ENCODE measurements at regions not wholly inside any gene's neighbourhood (a gene's known extent, or its start where the extent isn't known, plus 50 kb on each side); places are given as distances from the start of the nearest gene placed in this dataset.
"Not testable (repeated sequence)": the region's sequence is repeated elsewhere in the genome, so short reads cannot be mapped to it uniquely, and the experiment has no call there.

DNA sequence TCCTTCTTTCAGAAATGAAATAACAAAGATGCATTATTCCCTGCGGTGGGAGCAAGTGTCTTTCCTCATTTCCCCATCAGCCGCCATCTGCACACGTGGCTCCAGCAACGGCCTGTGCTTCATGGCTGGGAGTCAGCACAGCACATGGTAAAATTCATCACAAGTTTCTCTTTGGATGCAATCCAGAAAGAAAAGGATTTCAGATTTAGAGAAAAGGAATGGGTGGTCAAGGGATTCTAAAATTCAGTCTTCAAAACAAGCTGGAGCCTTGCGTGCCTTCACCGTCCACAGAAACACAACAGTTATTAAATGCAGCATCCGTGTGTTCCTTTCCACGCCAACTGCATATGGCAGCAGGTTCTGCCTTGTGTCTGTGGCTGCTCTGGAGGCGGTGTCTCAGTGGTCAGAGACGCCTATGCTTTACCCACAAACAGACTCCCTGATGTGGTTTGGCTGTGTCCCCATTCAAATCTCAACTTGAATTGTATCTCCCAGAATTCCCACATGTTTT lies 107.6 kb downstream of the THBS2 start:
- FAIRE-seq = no peak
- DNase-seq (ENCODE audit: extremely low spot score, insufficient read length, low read depth) = no peak

DNA sequence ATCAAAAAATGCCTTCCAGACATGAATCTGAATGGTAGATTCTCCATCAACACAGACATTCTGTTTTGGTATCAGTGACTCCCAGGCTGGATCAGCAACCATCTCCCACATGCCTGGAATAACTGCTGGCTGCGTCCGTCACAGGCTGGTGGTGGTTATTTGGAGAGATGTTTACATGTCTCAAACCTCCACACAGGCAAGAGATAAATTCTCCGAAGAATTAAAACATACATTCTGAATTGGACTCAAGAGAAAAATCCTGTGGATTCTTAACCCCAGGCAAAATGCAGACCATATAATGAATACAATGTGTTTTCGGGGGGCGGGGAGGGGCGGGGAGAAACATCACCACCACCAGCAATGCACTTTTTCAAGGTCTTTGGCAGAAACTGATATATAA lies 108.2 kb downstream of the THBS2 start:
- FAIRE-seq (no peak), DNase-seq (ENCODE audit: extremely low spot score, insufficient read length, low read depth) (no peak)

DNA sequence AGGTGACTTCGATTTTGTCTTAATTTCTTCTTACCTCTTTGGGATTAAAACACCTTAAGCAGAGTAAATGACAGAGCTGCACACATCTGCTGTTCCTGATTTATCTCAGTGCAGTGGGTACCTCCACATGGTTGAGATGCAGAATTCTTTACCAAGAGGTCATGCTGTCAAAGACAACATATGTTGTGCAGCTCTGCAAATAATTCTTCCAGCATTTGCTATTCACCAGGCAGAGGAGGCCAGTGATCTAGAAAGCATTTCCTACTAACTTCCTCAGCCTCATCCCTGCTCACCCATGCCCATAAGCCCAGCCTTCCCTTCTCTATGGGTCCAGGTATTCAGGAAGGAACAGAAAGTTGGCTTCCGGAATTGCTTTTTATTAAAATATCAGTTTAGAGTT lies 109.3 kb downstream of the THBS2 start:
- no peak for DNase-seq (ENCODE audit: extremely low spot score, insufficient read length, low read depth)
- no peak for FAIRE-seq

DNA sequence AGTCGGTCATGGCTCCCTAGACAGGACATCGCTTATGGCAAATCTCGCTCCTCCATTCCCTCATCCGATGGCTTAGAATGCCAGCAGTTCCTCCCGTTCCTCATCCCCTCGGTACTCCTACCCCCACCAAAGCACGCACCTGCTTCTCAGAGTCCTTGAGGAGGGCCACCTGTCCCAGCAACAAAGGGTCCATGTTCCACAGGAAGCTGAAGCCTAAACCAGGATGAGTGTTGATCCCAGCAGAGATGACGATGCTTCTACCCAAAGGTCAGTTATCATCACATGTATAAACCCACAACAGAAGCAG lies 111.2 kb downstream of the THBS2 start:
- FAIRE-seq (no peak), DNase-seq (ENCODE audit: extremely low spot score, insufficient read length, low read depth) (no peak)

DNA sequence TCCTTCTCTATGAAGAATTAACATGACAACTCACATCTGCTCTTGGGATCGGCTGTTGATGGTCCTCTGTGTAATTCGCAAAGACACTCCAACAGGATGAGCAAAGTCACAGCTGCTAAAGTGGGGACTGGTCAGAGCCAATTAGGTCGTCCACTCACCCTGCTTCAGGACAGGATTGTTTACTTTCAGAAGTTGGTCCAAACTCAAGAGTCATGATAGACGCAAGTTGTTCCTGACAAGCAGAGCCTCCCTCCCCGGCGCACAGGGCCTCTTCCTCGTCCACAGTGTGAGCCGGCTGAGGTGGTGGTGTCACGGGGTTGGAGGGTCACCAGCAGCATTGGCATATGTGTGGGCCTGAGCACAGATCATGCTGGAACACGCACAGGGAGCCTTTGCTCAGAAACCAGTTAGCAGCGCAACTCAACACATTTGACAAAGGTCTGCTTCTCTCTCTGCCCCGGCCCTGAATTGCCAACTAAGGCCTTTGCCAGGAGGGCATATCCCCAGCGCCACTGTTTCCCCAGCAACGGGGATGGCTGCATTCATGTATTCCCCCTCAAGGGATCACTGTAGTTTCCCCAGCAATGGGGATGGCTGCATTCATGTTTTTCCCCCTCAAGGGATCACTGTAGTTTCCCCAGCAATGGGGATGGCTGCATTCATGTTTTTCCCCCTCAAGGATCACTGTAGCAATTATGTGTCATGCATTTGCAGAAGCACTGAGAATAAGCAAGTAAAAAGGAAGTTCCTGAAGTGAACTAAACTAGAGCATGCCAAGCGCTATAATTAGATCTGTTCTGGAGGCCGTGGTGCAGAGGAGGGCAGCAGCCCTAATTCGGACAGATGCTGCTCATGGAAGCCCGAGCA lies 111.7 kb downstream of the THBS2 start:
- DNase-seq (ENCODE audit: extremely low spot score, insufficient read length, low read depth) = no peak

DNA sequence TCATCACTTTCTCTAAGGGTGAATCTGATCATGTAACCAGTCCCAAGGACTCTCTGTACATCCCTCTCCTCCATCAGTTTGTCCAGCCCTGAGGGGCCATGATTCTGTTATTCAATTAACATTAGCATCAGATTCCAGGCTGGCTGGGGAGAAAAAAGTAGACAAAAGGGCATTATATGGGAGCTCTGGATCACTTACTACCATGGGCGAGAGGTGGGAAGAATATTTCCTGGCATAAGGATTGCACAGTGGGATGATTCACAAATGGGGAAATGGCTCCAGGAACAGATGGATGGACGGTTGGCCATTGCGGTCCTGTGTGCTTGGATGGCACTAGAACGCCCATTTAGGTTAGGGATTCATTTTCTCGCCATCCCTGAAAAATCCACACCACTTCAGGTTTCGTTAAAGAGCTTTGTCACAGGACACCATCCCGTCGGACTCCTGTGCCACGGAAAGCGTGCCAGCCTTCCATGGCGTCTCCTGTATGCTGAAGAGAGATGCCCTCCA lies 112.6 kb downstream of the THBS2 start:
- FAIRE-seq (no peak), DNase-seq (ENCODE audit: extremely low spot score, insufficient read length, low read depth) (no peak)

More for the DNA sequence above, 111.7 kb downstream of the THBS2 start:
- no peak for FAIRE-seq

DNA sequence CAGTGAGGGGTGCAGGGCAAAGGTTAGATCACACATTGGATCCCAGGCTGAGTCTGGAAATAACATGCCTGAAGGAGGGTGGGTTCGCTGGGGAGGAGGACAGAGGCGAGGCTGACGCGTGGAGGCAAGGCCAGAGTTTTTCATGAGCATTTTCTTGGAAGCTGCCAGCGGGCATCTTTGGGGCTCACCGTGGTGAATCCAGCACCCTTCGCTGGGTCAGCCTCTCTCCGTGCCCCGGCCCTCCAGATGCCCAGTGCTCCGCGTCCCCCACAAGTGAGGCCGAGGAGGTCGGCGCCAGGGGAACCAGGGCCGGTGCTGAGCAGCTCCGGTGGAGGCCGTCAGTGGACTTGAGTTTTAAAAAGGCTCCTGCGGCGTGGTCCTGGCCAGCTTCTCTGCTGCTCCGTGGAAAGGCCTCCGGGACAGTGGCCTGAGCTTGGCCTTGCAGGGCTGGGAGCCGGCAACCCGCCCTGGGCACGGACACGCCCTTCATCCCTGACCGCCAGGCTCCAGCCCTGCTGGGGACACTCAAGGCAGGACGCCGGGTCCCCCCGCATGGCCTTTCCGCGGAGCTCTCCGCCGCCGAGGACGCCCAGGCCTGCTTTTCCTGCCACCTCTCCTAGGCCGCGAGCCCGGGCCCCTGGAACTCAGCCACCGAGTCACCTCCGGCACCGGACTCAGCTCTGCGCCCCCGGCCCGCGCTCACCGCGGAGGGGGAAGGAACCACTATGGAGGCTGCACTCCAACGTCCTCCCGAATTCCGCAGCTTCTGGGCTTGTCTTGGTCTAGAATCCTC lies 114.3 kb downstream of the THBS2 start:
- no peak for FAIRE-seq
- no peak for DNase-seq (ENCODE audit: extremely low spot score, insufficient read length, low read depth)

DNA sequence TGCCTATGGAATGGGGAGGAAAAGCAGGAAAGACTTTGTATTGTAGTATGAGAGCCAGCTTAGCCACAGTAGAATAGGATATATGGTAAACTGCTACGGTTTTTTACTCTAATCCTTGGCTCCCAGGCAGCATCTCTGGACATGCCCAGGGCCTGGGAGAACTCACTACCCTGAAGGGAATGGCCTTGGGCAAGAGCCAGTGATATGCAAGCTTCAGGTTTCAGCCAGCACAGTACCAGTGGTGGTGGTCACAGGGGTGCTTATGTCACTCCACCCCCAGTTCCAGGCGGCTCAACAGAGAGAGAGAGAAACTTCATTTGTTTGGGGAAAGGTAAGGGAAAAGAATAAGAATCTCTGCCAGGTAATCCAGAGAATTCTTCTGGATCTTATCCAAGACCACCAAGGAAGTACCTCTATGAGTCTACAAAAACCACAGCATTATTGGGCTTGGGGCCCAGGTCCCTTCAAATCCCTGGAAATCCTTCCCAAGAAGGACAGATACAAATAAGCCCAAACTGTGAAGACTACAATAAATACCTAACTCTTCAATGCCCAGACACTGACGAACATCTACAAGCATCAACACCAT lies 121.2 kb downstream of the THBS2 start:
- DNase-seq (ENCODE audit: extremely low spot score, insufficient read length, low read depth) (no peak), FAIRE-seq (no peak)

DNA sequence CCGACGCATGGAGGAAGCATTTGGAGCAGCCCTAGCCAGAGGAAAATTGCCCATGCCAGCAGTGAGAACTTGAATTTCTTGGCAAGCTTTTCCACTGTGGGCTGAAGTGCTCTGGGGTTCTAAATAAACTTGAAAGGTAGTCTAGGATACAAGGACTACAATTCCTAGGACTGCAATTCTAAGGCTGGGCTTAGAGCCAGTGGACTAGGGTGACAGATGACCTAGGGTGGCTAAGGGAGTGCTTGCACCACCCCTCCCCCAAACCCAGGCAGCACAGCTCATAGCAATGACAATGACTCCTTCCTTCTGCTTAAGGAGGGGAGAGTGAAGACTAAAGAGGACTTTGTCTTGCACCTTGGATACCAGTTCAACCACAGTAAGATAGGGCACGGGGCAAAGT lies 122.3 kb downstream of the THBS2 start:
- FAIRE-seq (no peak), DNase-seq (ENCODE audit: extremely low spot score, insufficient read length, low read depth) (no peak)

DNA sequence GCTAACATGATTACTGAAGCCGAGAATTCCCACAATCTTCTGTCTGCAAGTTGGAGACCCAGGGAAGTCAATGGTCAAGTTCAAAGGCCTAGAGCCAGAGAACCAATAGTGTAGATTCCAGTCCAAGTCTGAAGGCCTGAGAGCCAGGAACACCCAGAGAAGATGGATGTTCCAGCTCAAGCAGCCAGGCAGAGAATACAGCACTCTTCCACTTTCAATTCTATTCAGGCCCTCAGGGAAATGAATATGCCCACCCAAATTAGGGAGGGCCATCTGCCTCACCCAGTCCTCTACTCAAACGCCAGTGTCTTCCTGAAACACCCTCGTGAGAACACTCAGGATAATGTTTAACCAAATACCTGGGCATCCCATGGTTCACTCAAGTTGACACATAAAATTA lies 123.5 kb downstream of the THBS2 start:
- no peak for FAIRE-seq

DNA sequence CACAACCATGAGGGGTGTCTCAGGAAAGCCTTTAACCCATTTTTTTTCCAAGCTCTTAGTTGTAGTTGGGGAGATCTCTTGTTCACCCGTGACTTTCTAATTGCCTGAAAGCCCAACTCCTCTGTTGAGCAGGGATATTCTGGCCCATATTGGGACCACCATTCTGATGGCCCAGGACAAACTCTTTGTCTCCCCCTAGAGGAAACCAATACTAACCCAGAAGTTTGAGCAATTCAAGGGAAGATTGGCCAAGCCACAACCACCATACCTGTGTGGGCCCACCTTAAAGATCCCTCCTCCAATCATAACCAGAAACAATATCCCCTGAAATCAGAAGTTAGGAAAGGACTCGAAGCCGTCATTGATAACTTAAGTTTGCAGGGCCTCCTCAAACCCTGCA lies 132.6 kb downstream of the THBS2 start:
- DNase-seq (ENCODE audit: extremely low spot score, insufficient read length, low read depth) (no peak), FAIRE-seq (no peak)

More for the DNA sequence above, 123.5 kb downstream of the THBS2 start:
- DNase-seq (ENCODE audit: extremely low spot score, insufficient read length, low read depth) = no peak

DNA sequence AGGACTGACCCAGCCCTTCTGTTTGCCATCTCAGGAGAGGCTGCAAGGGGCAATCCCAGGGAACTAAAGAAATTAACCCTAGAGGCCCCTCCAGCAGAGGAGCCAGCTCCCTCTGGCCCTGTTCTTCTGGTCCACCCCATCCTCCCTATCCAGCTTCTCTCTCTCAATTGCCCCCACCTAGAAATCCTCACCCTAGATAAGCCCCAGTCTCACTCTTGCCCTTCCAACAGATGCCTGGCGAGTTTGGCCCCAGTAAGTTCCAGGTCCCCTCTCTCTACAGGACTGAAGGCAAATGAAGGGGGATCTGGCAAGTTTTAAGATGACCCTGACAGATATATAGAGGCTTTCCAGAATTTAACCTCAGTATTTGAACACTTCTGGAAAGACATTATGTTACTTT lies 134.0 kb downstream of the THBS2 start:
- FAIRE-seq = no peak
- DNase-seq (ENCODE audit: extremely low spot score, insufficient read length, low read depth) = no peak

DNA sequence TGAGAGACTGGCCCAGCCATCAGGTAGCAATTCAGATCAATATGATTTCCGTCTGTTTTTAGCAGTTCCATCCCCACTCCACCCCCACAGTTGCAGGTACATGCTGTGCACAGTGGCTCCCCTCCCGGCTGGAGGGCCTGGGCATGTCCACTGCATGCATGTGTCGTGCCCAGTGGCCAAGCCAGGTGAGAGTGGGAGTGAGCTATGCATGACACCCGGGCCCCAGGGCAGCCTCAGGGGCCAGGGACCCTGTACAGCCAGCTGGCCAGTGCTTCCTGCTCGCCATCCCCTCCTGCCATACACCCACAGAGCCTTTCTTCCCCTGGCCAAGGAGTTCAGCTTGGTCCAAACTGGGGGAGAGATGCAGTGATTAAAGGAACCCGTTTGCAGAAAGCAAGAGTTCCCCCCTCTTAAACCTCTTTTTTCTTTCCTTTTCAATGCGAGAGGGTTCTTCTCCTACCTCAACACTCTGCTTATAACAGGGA lies 135.3 kb downstream of the THBS2 start:
- FAIRE-seq = no peak
- no peak for DNase-seq (ENCODE audit: extremely low spot score, insufficient read length, low read depth)

DNA sequence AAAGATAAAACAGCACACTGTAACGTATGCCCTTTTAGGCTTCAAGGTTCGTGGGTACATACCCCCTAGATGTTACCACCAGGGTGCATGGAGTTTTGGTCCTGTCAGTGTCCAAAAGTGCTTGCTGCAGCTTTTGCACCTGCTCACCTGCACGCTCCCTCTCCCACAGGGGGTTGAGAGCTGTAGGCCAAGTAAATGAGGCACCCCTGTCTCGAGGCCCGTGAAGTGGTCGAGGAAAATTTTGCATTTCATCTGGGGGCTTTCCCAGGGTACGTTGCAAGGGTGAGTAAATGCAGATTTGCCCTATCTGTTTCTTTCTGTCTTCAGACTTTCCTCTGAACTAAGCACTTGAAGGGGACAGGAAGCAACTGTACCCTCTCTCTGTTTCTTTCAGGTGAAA lies 136.0 kb downstream of the THBS2 start:
- no peak for FAIRE-seq
- no peak for DNase-seq (ENCODE audit: extremely low spot score, insufficient read length, low read depth)

DNA sequence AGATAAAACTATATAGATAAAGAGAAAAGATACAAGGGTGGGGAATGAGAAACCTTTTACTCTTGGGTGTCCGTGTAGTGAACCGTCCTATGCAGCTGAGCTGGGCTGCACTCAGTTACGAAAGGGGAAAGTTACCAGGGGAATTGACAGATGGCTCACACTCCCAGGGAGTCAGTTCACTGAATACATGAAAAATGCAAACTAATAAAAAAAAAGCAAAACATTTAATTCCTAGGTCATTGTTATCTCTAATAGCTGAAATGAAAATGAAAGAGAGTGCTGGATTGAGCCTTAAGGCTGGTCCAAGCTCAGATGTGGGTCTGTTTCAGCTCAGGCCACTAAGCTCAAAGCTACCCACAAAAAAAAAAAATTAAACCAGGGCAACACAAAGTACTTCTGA lies 138.0 kb downstream of the THBS2 start:
- FAIRE-seq (no peak), DNase-seq (ENCODE audit: extremely low spot score, insufficient read length, low read depth) (no peak)

DNA sequence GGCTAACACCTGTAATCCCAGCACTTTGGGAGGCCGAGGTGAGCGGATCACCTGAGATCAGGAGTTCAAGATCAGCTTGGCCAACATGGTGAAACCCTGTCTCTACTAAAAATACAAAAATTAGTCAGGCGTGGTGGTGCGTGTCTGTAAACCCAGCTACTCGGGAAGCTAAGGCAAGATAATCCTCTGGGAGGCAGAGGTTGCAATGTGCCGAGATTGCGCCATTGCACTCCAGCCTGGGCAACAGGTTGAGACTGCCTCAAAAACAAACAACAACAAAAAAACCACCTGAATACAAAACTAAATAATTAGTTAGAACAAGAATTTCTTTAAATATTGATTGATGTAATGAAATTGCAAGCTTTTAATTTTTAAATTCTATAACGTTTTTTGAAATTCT lies 139.0 kb downstream of the THBS2 start:
- not testable (repeated sequence) for DNase-seq (ENCODE audit: extremely low spot score, insufficient read length, low read depth); FAIRE-seq

DNA sequence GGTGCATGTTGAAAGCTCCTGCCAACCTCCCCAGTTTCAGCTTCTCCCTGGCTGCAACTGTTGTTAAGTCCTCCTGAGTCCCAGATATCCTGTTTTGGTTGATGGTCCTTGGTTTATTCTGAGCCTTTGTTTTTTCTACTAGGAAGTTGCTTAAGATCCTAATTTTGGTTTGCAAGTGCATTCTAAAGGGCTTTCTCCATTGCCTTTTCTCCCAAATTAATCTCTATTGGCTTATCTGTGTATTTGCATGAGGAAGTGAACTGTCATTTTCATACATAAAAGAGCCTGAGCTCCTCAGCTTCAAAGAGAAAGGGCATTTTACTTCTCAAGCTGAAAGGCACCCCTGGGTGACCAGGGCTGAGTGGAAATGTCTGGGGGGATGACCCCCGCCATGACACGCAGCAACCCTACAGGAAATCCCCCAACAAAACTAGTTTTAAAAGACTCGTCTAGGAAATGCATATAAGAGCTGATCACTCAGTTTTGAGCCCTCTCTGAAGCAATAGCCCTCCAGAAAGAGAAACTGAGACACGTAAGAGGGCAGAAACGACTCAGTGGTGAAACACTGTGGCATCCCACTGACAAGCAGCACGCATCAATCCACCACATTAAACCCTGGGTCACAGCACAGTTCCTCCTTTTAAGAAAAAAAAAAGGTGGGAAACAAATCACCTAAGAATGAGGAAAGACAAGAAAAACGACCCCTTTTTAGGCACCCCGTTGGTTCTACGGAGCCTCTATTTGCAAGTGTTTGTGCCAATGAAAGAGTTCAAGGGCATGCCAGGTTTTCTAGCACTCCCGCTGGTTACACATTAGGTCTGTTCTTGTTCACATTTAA lies 140.9 kb downstream of the THBS2 start:
- FAIRE-seq = peak; percentile 45
- no peak for DNase-seq (ENCODE audit: extremely low spot score, insufficient read length, low read depth)

DNA sequence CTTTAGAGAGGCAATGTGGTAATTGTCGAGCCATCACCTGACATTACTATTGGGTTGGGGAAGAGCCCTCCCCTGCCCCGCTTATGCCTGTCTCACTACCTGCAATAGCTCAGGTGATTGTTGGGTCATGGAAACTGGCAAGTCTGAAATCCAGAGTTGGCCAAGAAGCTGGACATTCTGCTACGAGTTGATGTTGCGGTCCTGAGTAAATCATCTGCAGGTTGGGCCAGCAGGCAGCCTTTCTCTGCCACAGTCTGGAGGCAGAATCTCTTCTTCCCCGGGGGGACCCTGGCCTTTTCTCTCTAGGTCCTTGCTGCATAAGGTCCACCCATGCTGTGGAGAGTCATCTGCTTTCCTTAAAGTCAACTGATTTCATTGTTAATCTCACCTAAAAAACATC lies 142.4 kb downstream of the THBS2 start:
- FAIRE-seq (no peak), DNase-seq (ENCODE audit: extremely low spot score, insufficient read length, low read depth) (no peak)

DNA sequence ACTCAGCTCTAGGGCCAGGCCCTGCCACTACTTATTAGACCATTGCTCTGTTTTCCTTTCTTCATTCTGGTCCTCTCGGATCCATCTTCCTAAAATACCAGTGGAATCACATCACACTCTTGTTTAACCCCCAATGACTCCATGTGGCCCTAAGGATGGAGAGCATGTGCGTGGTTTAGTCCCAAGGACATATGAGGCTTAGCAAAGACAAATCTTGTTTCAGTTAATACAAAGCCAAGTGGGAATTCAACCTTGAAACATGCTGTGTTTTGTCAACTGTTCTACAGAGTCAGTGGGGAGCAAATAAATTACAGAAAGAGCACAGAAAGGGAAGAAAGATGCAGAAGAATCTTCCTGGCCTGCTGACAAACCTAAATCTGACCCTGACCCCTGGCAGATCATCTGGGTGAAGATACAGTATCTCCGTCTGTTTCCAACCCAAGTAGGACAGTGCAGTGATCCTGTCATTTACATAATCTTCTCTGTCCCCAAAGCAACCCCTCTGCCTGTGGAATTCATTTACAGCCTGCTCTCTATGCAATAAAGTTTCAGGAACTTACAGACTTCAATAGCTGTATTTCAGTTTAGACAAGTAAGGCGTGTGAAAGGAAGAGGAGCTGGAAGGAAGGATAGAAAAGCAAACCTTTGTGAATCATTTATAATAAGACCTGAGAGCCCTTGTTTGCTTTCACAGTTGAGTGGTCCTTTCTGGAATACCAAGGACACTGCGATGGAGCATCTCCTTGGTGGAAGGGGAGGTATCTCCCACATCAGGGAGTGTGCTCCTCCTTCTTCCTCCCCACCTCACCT lies 144.0 kb downstream of the THBS2 start:
- FAIRE-seq (no peak), DNase-seq (ENCODE audit: extremely low spot score, insufficient read length, low read depth) (no peak)
